ENCODE measurements at regions not wholly inside any gene's neighbourhood (a gene's known extent, or its start where the extent isn't known, plus 50 kb on each side); places are given as distances from the start of the nearest gene placed in this dataset.

DNA sequence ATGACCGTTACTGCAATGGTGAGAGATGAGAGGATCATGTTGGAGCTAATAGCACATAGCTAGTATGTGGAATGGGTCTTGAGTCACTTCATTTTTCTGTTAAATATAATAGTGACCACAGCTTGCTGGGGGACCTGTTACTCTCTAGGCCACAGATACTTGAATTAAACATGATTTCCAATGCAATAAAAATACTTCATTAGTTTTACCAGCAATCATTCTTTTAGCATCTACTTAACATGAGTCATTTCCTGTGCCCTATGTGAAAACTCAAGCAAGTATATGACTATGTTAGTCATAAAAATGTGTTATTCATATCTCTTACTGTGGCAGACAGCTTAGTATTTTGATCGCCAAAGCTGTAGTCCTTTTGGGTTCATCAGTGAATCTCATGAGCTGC is 798.8 kb downstream of the SLC16A7 start:
- TF ChIP-seq SMC3 (conservative IDR thresholded peaks at IDR 0.05; ENCODE audit: poor library complexity) (no peak), TAF1 (IDR thresholded peaks at IDR 0.05; ENCODE audit: low read depth) (no peak)
- TF ChIP-seq, protein P1, sequence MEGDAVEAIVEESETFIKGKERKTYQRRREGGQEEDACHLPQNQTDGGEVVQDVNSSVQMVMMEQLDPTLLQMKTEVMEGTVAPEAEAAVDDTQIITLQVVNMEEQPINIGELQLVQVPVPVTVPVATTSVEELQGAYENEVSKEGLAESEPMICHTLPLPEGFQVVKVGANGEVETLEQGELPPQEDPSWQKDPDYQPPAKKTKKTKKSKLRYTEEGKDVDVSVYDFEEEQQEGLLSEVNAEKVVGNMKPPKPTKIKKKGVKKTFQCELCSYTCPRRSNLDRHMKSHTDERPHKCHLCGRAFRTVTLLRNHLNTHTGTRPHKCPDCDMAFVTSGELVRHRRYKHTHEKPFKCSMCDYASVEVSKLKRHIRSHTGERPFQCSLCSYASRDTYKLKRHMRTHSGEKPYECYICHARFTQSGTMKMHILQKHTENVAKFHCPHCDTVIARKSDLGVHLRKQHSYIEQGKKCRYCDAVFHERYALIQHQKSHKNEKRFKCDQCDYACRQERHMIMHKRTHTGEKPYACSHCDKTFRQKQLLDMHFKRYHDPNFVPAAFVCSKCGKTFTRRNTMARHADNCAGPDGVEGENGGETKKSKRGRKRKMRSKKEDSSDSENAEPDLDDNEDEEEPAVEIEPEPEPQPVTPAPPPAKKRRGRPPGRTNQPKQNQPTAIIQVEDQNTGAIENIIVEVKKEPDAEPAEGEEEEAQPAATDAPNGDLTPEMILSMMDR (IDR thresholded peaks at IDR 0.05; ENCODE audit: poor library complexity, severe bottlenecking), result no peak

Data from neural cell (in vitro differentiated cells).